ENCODE measurements at regions not wholly inside any gene's neighbourhood (a gene's known extent, or its start where the extent isn't known, plus 50 kb on each side); places are given as distances from the start of the nearest gene placed in this dataset.

- Histone ChIP-seq H3K4me3 (ENCODE audit: low read length in 3 of 3) (no peak overlapping the region), H3K27ac (ENCODE audit: low read depth in 2 of 2, low read length in 2 of 2) (no peak overlapping the region), H3K9me3 (ENCODE audit: control insufficient read depth in 2 of 3, insufficient read depth in 1 of 3, low read length in 3 of 3) (no peaks in the 10 kb centered on the region), H3K36me3 (ENCODE audit: control insufficient read depth in 2 of 3, insufficient read depth in 3 of 3, low read length in 3 of 3) (no peaks in the 10 kb centered on the region), H3K9ac (ENCODE audit: low read length in 3 of 3) (no peak overlapping the region), H3K27me3 (ENCODE audit: control insufficient read depth, insufficient read depth, low read length) (no peaks in the 10 kb centered on the region), H3K4me1 (ENCODE audit: control insufficient read depth in 2 of 3, insufficient read depth in 2 of 3, low read depth in 1 of 3, low read length in 3 of 3) (no peaks in the 10 kb centered on the region)
- no peak for TF ChIP-seq CTCF (IDR thresholded peaks at IDR 0.05; ENCODE audit: borderline replicate concordance, extremely low read depth, insufficient read depth)
- FAIRE-seq (no peak), DNase-seq (no peak)
- intact Hi-C loops (cut with DNase I): no loop called here
Measured at GRCh38 chr10:62562101-62562500, 187.9 kb downstream of the ZNF365 start.

- no peaks in the 10 kb centered on the region for H3K4me1 ChIP-seq (ENCODE audit: control insufficient read depth in 2 of 3, insufficient read depth in 2 of 3, low read depth in 1 of 3, low read length in 3 of 3)
- H3K9ac ChIP-seq (ENCODE audit: low read length in 3 of 3): no peak overlapping the region
- H3K27ac ChIP-seq (ENCODE audit: low read depth in 2 of 2, low read length in 2 of 2): no peak overlapping the region
- TF ChIP-seq CTCF (IDR thresholded peaks at IDR 0.05; ENCODE audit: borderline replicate concordance, extremely low read depth, insufficient read depth): no peak
- no peaks in the 10 kb centered on the region for H3K9me3 ChIP-seq (ENCODE audit: control insufficient read depth in 2 of 3, insufficient read depth in 1 of 3, low read length in 3 of 3)
- no peak overlapping the region for H3K4me3 ChIP-seq (ENCODE audit: low read length in 3 of 3)
- no peaks in the 10 kb centered on the region for H3K36me3 ChIP-seq (ENCODE audit: control insufficient read depth in 2 of 3, insufficient read depth in 3 of 3, low read length in 3 of 3)
- DNase-seq: no peak
- no peaks in the 10 kb centered on the region for H3K27me3 ChIP-seq (ENCODE audit: control insufficient read depth, insufficient read depth, low read length)
- intact Hi-C loops (cut with DNase I): no loop called here
- no peak for FAIRE-seq
Measured at GRCh38 chr10:62562795-62563194, 188.6 kb downstream of the ZNF365 start.

- no peaks in the 10 kb centered on the region for H3K9me3 ChIP-seq (ENCODE audit: control insufficient read depth in 2 of 3, insufficient read depth in 1 of 3, low read length in 3 of 3)
- H3K4me3 ChIP-seq (ENCODE audit: low read length in 3 of 3): no peak overlapping the region
- no peaks in the 10 kb centered on the region for H3K27me3 ChIP-seq (ENCODE audit: control insufficient read depth, insufficient read depth, low read length)
- DNase-seq (no peak), FAIRE-seq (no peak)
- H3K4me1 ChIP-seq (ENCODE audit: control insufficient read depth in 2 of 3, insufficient read depth in 2 of 3, low read depth in 1 of 3, low read length in 3 of 3): no peaks in the 10 kb centered on the region
- H3K27ac ChIP-seq (ENCODE audit: low read depth in 2 of 2, low read length in 2 of 2): no peak overlapping the region
- TF ChIP-seq CTCF (IDR thresholded peaks at IDR 0.05; ENCODE audit: borderline replicate concordance, extremely low read depth, insufficient read depth): no peak
- H3K9ac ChIP-seq (ENCODE audit: low read length in 3 of 3): no peak overlapping the region
- intact Hi-C loops (cut with DNase I): no loop called here
- H3K36me3 ChIP-seq (ENCODE audit: control insufficient read depth in 2 of 3, insufficient read depth in 3 of 3, low read length in 3 of 3): no peaks in the 10 kb centered on the region
Measured at GRCh38 chr10:62573929-62574328, 199.8 kb downstream of the ZNF365 start.

- intact Hi-C loops (cut with DNase I): no loop called here
- no peaks in the 10 kb centered on the region for H3K36me3 ChIP-seq (ENCODE audit: control insufficient read depth in 2 of 3, insufficient read depth in 3 of 3, low read length in 3 of 3)
- FAIRE-seq (no peak), DNase-seq (no peak)
- no peak overlapping the region for H3K27ac ChIP-seq (ENCODE audit: low read depth in 2 of 2, low read length in 2 of 2)
- H3K4me1 ChIP-seq (ENCODE audit: control insufficient read depth in 2 of 3, insufficient read depth in 2 of 3, low read depth in 1 of 3, low read length in 3 of 3): no peaks in the 10 kb centered on the region
- no peaks in the 10 kb centered on the region for H3K9me3 ChIP-seq (ENCODE audit: control insufficient read depth in 2 of 3, insufficient read depth in 1 of 3, low read length in 3 of 3)
- no peak overlapping the region for H3K9ac ChIP-seq (ENCODE audit: low read length in 3 of 3)
- TF ChIP-seq CTCF (IDR thresholded peaks at IDR 0.05; ENCODE audit: borderline replicate concordance, extremely low read depth, insufficient read depth): no peak
- H3K4me3 ChIP-seq (ENCODE audit: low read length in 3 of 3): no peak overlapping the region
- H3K27me3 ChIP-seq (ENCODE audit: control insufficient read depth, insufficient read depth, low read length): no peaks in the 10 kb centered on the region
Measured at GRCh38 chr10:62577076-62577475, 202.9 kb downstream of the ZNF365 start.

All from kidney (tissue), 13 donors.